GM21381 (cell line): ENCODE measurements at regions not wholly inside any gene's neighbourhood (a gene's known extent, or its start where the extent isn't known, plus 50 kb on each side); places are given as distances from the start of the nearest gene placed in this dataset.

Experiments used
- ATAC-seq: cut with Tn5 transposase; IDR thresholded peaks from one replicate; pipeline ENCODE4 v1.9.1; 2021; ENCODE audit warnings: mild to moderate bottlenecking, moderate library complexity; ENCODE audit not compliant: unreplicated experiment

- ATAC-seq: no peak
Measured at GRCh38 chr9:119788921-119789320, 419.7 kb upstream of the BRINP1 start.

- ATAC-seq: no peak
Measured at GRCh38 chr9:119781886-119782285, 412.7 kb upstream of the BRINP1 start.

- no peak for ATAC-seq
Measured at GRCh38 chr9:119775410-119775809, 406.2 kb upstream of the BRINP1 start.

DNA sequence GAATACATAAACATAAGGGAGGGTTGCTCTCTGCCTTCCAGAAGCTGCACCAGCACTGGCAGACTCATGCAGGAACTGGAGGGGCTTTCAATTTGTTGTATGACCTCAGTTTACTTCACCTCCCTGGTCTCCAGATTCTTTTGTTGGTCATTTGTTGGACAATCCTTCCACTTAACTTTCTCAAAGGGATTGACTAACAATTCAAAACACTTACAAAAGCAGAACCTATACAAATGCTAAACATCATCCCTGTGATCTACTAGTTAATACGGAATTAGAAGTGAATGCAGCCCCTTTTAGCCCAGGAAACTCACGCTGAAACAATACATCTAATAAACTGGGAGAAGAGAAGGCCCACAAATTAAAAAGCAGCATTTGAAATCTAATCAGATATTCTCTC, 404.6 kb upstream of the BRINP1 start:
- ATAC-seq: no peak

DNA sequence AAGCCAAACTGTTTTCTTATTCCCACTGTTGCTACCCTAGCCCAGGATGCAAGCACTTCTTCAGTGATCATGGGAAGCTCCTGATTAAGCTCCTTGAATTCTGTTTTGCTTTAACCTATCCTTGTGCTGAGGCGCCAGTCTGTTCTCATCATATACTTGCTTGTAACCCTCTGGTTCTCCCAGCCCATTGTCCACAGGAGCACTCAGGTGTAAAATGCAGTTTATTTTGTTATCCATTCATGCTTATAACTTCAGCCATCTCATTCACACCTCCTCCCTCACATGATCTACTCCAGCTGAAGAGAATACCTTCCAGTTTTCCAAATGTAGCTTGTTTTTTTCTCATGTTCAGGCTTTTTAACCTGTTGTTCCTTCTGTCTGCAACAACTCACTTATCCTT, 402.1 kb upstream of the BRINP1 start:
- ATAC-seq: no peak

- ATAC-seq: no peak
Measured at GRCh38 chr9:119768266-119768665, 399.0 kb upstream of the BRINP1 start.

- no peak for ATAC-seq
Measured at GRCh38 chr9:119765632-119766175, 396.5 kb upstream of the BRINP1 start.

DNA sequence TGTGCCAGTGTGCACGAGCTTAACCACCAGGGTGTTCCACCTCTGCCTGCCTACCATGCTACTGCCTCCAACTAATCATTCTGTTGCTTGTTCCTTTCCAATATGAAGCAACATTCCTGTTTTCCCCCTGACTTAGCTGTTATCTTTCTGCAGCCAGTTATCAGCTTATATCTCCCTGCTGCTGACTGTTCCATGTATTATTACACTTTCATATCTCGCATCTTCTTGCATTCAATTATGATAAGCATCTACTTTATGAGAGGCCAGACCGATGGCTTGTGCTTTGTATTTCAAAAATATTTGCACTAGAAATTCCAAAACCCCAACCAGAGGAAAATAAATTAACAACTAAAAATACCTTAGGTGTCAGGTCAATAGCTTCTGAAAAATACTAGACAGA, 394.0 kb upstream of the BRINP1 start:
- no peak for ATAC-seq

DNA sequence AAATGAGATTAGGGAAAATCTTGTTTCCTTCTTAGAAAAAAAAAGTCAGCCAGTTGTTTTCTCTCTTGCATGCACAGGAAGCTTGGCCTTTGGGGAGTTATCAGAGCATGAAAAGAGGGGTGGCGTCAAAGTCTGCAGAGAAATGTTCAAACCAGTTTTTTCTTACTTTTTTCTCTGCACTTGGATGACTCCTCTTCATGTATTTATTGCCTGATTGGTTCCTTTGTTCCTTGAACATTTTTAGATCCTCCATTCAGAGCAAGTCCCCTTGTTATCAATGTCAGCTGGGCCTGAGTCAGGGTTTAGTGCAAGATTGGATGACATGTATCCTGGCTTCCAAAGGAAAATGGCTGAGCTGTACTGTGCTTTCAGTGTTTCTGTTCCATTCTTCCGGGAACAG, 392.6 kb upstream of the BRINP1 start:
- ATAC-seq: no peak

GRCh38 chr9:119758990-119759389, 389.8 kb upstream of the BRINP1 start:
- ATAC-seq: no peak

- no peak for ATAC-seq
Measured at GRCh38 chr9:119758241-119758640, 389.0 kb upstream of the BRINP1 start.

DNA sequence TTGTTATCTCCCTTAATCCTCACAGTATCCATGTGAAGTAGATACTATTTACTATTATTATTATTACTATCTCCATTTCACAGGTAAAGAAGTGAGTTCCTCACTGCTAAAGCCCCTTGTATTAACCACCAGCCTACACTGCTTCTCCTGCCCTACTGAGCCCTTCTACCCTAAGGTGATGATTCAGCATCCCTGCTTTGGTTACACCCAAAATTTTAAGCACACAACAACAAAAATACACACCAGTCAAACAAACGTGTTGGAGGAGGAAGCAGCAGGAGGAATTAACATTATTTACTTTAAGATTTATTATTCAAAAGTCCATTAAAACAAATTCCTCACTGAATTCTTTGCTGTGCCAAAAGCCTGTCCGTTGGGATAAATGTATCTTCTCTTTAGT, 370.2 kb upstream of the BRINP1 start:
- ATAC-seq: no peak

DNA sequence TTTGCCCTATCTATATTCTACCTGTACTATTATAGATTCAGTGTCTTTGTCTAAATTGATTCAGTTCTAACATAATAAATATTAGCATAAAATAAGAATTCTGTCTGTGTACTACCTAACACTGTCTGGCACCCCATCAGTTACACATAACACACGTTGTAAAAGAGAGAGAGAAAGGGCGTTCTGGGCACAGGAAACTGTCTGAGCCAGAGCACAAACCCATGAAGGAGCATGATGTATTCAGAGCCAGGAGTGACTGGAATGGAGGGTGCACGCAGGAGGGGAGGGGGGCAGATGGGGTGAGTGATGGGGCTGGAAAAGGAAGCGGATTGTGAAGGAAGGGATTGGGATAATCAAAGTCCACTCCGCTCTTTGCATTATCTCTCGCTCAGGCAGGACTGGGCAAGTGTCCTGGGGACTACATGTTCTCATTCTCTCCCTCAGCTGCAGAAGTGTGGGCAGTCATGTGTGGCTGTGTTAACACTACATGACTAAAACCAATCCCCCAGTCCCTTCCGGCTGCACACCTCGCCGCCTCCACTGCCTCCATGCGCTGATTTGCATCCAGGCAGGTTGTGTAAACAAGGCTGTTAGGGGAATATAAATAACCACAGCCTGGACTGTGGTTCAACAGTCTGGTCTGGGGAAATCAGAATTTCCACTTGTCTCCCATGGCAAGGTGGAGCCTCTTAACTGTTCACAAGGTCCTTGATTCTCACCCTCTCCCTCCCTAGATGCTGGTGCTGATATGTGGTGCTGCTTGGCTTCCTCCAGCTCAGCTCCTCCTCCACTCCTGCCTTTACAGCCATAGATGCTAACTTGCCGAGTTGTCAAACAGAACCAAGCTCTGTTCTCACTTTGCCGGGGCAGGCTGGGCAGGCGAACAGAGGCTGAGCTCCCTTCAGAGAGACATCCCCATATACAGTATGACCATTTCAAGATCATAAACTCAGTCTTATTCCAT, 367.5 kb upstream of the BRINP1 start:
- peak; percentile 99 for ATAC-seq

- no peak for ATAC-seq
Measured at GRCh38 chr9:119727988-119728387, 358.8 kb upstream of the BRINP1 start.

- ATAC-seq: no peak
Measured at GRCh38 chr9:119726035-119726434, 356.8 kb upstream of the BRINP1 start.

GRCh38 chr9:119722384-119722783, 353.1 kb upstream of the BRINP1 start:
- ATAC-seq: no peak

DNA sequence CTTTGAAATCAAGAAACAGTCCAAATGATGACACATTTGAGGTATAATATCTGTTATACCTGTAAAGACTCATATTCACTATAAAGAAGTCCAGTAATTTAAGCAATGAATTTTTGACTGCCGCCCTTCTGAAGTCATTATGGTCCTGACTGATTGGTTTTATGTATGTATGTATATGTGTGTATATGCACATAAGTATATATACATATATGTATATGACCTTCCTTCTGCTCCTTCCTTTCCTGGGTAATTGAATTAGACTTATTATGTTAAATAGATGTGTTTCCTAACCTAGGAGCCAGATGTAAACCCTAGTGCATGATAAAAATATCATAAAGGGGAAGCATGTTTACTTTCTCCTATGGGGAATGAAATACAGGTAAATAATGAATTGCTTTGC, 343.1 kb upstream of the BRINP1 start:
- ATAC-seq: no peak

DNA sequence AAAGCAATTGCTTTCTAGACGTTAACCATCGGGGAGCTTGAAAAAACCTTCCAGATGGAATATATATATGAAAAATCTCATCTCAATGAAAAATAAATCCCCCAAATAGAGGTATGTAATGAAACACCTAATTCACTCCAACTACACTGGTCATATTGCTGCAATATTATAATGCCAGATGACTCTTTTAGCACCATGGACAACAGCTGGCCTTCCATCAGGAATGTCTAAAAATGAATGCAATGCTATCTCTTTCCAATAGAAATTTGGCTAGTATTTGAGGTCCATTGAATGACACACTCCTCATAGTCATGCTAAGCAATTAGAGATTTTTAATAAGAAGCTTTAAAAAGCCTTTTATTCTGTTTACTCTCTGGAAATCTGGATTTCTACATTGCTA, 340.2 kb upstream of the BRINP1 start:
- ATAC-seq: no peak

DNA sequence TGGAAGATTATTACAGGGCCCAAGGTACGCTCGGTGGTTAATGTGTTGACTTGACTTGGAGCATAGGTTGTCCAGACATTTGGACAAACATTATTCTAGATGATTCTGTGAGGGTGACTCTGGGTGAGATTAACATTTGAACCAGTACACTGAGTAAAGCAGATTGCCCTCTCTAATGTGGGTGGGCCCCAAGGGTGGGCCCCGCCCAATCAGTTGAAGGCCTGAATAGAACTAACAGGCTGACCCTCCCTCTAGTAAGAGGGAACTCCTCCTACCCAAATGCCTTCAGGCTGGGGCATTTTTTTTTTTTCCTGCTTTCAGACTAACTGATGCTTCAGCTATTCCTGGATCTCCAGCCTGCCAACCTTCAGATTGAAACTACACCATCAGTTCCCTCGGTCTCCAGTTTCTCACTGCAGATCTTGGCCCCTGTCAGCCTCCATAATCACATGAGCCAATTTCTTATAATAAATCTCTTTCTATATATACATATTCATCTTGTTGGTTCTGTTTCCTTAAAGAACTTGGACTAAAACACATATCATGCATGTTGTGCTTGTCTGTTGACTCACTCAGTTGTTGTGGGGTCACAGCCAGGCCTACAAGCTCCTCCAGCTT, 338.1 kb upstream of the BRINP1 start:
- no peak for ATAC-seq

DNA sequence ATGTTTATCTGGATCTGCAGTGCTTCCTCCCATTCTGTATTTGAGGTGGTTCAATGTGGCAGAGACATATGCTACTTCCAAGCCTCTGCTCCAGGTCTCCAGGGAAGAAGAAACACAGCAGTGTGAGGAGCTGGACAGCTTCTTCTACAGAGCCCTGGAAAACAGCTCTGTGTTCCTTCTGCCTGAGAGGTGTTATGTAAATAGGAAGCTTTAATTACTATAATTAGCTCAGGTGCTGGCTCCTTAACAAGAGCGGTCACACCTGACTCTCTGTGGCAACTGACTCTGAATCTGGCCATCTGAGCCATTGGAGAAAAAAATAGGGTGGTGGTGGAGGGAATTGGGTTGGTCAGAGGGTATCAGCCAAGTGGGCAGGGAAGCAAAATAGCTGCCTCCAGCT, 332.4 kb upstream of the BRINP1 start:
- ATAC-seq: no peak

GRCh38 chr9:119698535-119698934, 329.3 kb upstream of the BRINP1 start:
- no peak for ATAC-seq

DNA sequence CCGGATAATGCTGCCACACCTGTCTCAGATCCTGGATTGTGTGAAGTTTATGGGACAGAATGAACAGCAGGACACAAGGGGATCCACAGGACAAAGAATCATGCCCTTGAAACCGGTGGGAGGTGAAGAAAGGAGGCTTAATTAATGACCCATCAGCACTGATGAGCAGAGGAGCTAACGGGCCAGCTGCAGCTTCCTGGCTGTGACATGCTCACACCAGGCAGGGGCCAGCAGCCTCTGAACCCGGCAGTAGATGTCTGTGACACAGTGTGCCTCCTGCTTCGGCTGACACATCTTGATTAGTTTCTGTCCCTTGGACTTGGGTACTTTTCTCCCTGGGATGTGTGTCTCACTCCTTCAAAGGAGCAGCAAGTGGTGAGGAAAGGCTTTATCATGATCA, 328.8 kb upstream of the BRINP1 start:
- no peak for ATAC-seq
